DOHH2 (cell line): ENCODE measurements at regions not wholly inside any gene's neighbourhood (a gene's known extent, or its start where the extent isn't known, plus 50 kb on each side); places are given as distances from the start of the nearest gene placed in this dataset.

Experiments
- H3F3A ChIP-seq: fragments of 200-600 bp; sonication (generic), shearing (Covaris generic); 2 replicates; pipeline ENCODE4 v1.6.0; 2016; ENCODE audit warnings: antibody characterized with exemption, mild to moderate bottlenecking; ENCODE audit not compliant: control insufficient read depth, insufficient read depth
- H3K27ac ChIP-seq: fragments of 200-600 bp; sonication (generic); 2 replicates; pipeline ENCODE4 v1.5.1; 2014; ENCODE audit warnings: low read depth, mild to moderate bottlenecking, low read length, moderate library complexity
- H3K27me3 ChIP-seq: fragments of 200-600 bp; sonication (generic); 2 replicates; pipeline ENCODE4 v1.6.1; 2014; ENCODE audit warnings: mild to moderate bottlenecking, low read length, mixed read lengths; ENCODE audit not compliant: control insufficient read depth
- H3K36me3 ChIP-seq: fragments of 200-600 bp; sonication (generic); 2 replicates; pipeline ENCODE4 v1.6.1; 2014; ENCODE audit warnings: mild to moderate bottlenecking, low read length, moderate library complexity, mixed read lengths; ENCODE audit not compliant: control insufficient read depth
- H3K4me1 ChIP-seq: fragments of 200-600 bp; sonication (generic); 2 replicates; pipeline ENCODE4 v1.6.1; 2014; ENCODE audit warnings: mild to moderate bottlenecking, low read length, mixed read lengths; ENCODE audit not compliant: control insufficient read depth
- H3K4me2 ChIP-seq: fragments of 200-600 bp; sonication (generic); 2 replicates; pipeline ENCODE4 v1.6.0; 2014; ENCODE audit warnings: mild to moderate bottlenecking, low read length, moderate library complexity
- H3K4me3 ChIP-seq: fragments of 200-600 bp; sonication (generic); 2 replicates; pipeline ENCODE4 v1.5.1; 2014; ENCODE audit warnings: mild to moderate bottlenecking, low read length, mixed read lengths
- H3K79me2 ChIP-seq: fragments of 200-600 bp; sonication (generic); 2 replicates; pipeline ENCODE4 v1.6.1; 2014; ENCODE audit warnings: mild to moderate bottlenecking, low read length, mixed read lengths; ENCODE audit not compliant: control insufficient read depth
- H3K9me2 ChIP-seq: fragments of 200-600 bp; sonication (generic); replicated peaks from 2 replicates; pipeline ENCODE4 v1.6.1; 2014; ENCODE audit warnings: mild to moderate bottlenecking, low read length, mixed read lengths; ENCODE audit not compliant: control insufficient read depth
- H3K9me3 ChIP-seq: fragments of 200-600 bp; sonication (generic); 2 replicates; pipeline ENCODE4 v1.6.1; 2014; ENCODE audit warnings: antibody characterized with exemption, low read length, mixed read lengths; ENCODE audit not compliant: control insufficient read depth, insufficient read depth
- H4K20me1 ChIP-seq: fragments of 200-600 bp; sonication (generic); 2 replicates; pipeline ENCODE4 v1.6.0; 2014; ENCODE audit warnings: low read depth, mild to moderate bottlenecking, antibody characterized with exemption, low read length, moderate library complexity; ENCODE audit not compliant: control insufficient read depth, insufficient read depth
- EZH2phosphoT487 ChIP-seq: fragments of 200-600 bp; sonication (generic); IDR thresholded peaks from 2 replicates; pipeline ENCODE4 v1.6.1; 2017; ENCODE audit warnings: borderline replicate concordance, mild to moderate bottlenecking, antibody characterized with exemption, low read length, moderate library complexity, mixed read lengths
- TF ChIP-seq, protein P1 (sequence below): fragments of 200-600 bp; sonication (generic); IDR thresholded peaks from one replicate; pipeline ENCODE4 v1.5.1; 2014; ENCODE audit warnings: antibody characterized with exemption, mild to moderate bottlenecking, low read depth, low read length; ENCODE audit not compliant: poor library complexity, severe bottlenecking

DNA sequence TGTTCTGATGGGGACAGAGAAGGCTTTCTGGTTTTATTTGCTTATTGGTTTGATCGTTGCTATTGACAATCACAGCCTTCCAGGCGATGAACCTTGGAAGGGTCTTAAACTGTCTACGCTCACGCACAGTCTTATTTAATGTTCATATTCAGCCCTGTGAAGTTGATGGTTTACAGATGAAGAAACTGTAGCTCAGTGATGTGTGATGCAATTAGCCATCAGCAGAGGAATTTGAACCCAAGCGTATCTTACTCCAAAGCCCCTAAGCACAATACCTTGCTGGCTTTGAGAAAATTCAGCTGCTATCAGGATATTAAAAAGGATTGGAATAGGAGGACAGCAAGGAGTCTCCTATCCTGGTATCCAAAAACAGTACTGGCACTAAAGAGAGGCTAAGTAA, 77.1 kb upstream of the CALM2 start:
- TF ChIP-seq EZH2phosphoT487 = no peak
- TF ChIP-seq, protein P1, sequence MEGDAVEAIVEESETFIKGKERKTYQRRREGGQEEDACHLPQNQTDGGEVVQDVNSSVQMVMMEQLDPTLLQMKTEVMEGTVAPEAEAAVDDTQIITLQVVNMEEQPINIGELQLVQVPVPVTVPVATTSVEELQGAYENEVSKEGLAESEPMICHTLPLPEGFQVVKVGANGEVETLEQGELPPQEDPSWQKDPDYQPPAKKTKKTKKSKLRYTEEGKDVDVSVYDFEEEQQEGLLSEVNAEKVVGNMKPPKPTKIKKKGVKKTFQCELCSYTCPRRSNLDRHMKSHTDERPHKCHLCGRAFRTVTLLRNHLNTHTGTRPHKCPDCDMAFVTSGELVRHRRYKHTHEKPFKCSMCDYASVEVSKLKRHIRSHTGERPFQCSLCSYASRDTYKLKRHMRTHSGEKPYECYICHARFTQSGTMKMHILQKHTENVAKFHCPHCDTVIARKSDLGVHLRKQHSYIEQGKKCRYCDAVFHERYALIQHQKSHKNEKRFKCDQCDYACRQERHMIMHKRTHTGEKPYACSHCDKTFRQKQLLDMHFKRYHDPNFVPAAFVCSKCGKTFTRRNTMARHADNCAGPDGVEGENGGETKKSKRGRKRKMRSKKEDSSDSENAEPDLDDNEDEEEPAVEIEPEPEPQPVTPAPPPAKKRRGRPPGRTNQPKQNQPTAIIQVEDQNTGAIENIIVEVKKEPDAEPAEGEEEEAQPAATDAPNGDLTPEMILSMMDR = no peak
- Histone ChIP-seq H3K27ac (no peak overlapping the region), H3F3A (no peaks in the 10 kb centered on the region), H3K4me2 (no peak overlapping the region), H3K27me3 (no peaks in the 10 kb centered on the region), H3K36me3 (no peaks in the 10 kb centered on the region), H3K9me3 (no peaks in the 10 kb centered on the region), H3K9me2 (no peaks in the 10 kb centered on the region), H3K4me1 (no peaks in the 10 kb centered on the region), H3K79me2 (no peaks in the 10 kb centered on the region), H3K4me3 (no peak overlapping the region), H4K20me1 (no peaks in the 10 kb centered on the region)

DNA sequence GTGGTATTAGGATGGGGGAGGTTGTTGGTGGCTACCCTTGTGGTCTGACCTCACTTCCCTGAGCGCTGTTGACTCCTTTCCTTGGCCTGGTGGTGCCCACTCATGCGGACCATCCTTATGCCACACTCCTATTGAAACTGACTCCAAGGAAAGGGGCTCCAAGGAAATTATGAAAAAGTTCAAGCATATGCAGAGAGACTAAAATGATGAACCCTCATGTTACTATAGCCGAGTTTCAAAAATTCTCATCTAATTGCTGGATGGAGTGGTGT, 75.0 kb upstream of the CALM2 start:
- H3K9me2 ChIP-seq = no peaks in the 10 kb centered on the region
- H3K27me3 ChIP-seq = no peaks in the 10 kb centered on the region
- H3K79me2 ChIP-seq = no peaks in the 10 kb centered on the region
- no peaks in the 10 kb centered on the region for H3F3A ChIP-seq
- H3K4me3 ChIP-seq = no peak overlapping the region
- no peak overlapping the region for H3K4me2 ChIP-seq
- H3K4me1 ChIP-seq = no peaks in the 10 kb centered on the region
- no peaks in the 10 kb centered on the region for H4K20me1 ChIP-seq
- TF ChIP-seq, protein P1 = no peak
- no peak for TF ChIP-seq EZH2phosphoT487
- no peaks in the 10 kb centered on the region for H3K36me3 ChIP-seq
- H3K27ac ChIP-seq = no peak overlapping the region
- no peaks in the 10 kb centered on the region for H3K9me3 ChIP-seq

DNA sequence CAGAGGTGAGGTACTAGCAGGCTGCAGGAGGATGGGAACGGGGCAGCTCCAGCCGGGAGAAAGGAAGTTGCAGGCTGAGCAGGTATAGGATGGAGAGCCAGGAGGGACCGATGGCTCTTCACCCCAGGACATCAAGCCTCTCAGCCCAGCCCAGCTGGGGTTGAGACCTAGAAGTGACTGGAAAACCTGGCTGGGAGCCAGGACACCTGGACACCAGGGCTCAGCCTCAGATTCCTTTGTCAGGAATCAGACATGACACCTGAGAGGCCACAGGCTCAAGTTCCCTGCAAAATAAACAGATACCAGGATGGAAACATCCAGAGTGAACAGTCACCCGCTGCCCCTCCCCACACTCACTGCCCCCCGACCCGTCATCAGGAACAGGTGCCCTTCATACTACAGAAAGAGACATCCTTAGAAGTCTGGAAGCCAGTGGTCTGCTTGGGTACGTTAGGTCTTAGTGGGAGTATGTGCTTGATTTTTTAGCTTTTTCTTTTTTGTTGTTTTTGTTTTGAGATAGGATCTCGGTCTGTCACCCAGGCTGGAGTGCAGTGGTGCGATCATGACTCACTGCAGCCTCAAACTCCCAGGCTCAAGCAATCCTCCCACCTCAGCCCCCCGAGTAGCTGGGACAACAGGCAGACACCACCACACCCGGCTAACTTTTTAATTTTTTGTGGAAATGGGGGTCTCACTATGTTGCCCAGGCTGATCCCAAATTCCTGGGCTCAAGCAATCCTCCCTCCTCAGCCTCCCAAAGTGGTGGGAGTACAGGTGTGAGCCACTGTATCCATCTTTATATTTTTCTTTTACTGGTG, 74.5 kb upstream of the CALM2 start:
- TF ChIP-seq, protein P1 = no peak
- TF ChIP-seq EZH2phosphoT487 = no peak
- no peaks in the 10 kb centered on the region for H3F3A ChIP-seq
- no peaks in the 10 kb centered on the region for H3K9me3 ChIP-seq
- no peaks in the 10 kb centered on the region for H3K36me3 ChIP-seq
- H3K27ac ChIP-seq = no peak overlapping the region
- H4K20me1 ChIP-seq = no peaks in the 10 kb centered on the region
- no peak overlapping the region for H3K4me2 ChIP-seq
- H3K79me2 ChIP-seq = no peaks in the 10 kb centered on the region
- no peaks in the 10 kb centered on the region for H3K4me1 ChIP-seq
- H3K9me2 ChIP-seq = no peaks in the 10 kb centered on the region
- no peak overlapping the region for H3K4me3 ChIP-seq
- H3K27me3 ChIP-seq = no peaks in the 10 kb centered on the region
